ENCODE measurements at regions not wholly inside any gene's neighbourhood (a gene's known extent, or its start where the extent isn't known, plus 50 kb on each side); places are given as distances from the start of the nearest gene placed in this dataset.
"Not testable (repeated sequence)": the region's sequence is repeated elsewhere in the genome, so short reads cannot be mapped to it uniquely, and the experiment has no call there.

- DNase-seq (ENCODE audit: low spot score) = no peak
Observed at GRCh38 chr17:79560527-79560926, 50.3 kb downstream of the RBFOX3 start.

- DNase-seq (ENCODE audit: low spot score) = no peak
Observed at GRCh38 chr17:79559111-79559887, 51.6 kb downstream of the RBFOX3 start.

- DNase-seq (ENCODE audit: low spot score) = no peak
Observed at GRCh38 chr17:79558091-79558900, 52.6 kb downstream of the RBFOX3 start.

GRCh38 chr17:79557276-79558090 lies 53.4 kb downstream of the RBFOX3 start:
- no peak for DNase-seq (ENCODE audit: low spot score)

- DNase-seq (ENCODE audit: low spot score) = no peak
Observed at GRCh38 chr17:79556271-79556670, 54.6 kb downstream of the RBFOX3 start.

- DNase-seq (ENCODE audit: low spot score) = no peak
Observed at GRCh38 chr17:79555543-79555942, 55.3 kb downstream of the RBFOX3 start.

- DNase-seq (ENCODE audit: low spot score) = not testable (repeated sequence)
Observed at GRCh38 chr17:79554346-79554745, 56.5 kb downstream of the RBFOX3 start.

- no peak for DNase-seq (ENCODE audit: low spot score)
Observed at GRCh38 chr17:79552824-79553223, 58.0 kb downstream of the RBFOX3 start.

- DNase-seq (ENCODE audit: low spot score) = no peak
Observed at GRCh38 chr17:79552405-79552804, 58.4 kb downstream of the RBFOX3 start.

GRCh38 chr17:79549141-79549915 lies 61.5 kb downstream of the RBFOX3 start:
- no peak for DNase-seq (ENCODE audit: low spot score)

- DNase-seq (ENCODE audit: low spot score) = no peak
Observed at GRCh38 chr17:79548116-79548515, 62.7 kb downstream of the RBFOX3 start.

- DNase-seq (ENCODE audit: low spot score) = no peak
Observed at GRCh38 chr17:79547586-79547985, 63.3 kb downstream of the RBFOX3 start.

GRCh38 chr17:79547171-79547570 lies 63.7 kb downstream of the RBFOX3 start:
- DNase-seq (ENCODE audit: low spot score) = not testable (repeated sequence)

- DNase-seq (ENCODE audit: low spot score) = no peak
Observed at GRCh38 chr17:79546386-79546785, 64.5 kb downstream of the RBFOX3 start.

- no peak for DNase-seq (ENCODE audit: low spot score)
Observed at GRCh38 chr17:79545251-79546005, 65.4 kb downstream of the RBFOX3 start.

GRCh38 chr17:79544142-79544914 lies 66.5 kb downstream of the RBFOX3 start:
- DNase-seq (ENCODE audit: low spot score) = no peak

- no peak for DNase-seq (ENCODE audit: low spot score)
Observed at GRCh38 chr17:79543531-79543930, 67.3 kb downstream of the RBFOX3 start.

GRCh38 chr17:79542718-79543117 lies 68.1 kb downstream of the RBFOX3 start:
- no peak for DNase-seq (ENCODE audit: low spot score)

- no peak for DNase-seq (ENCODE audit: low spot score)
Observed at GRCh38 chr17:79541056-79541850, 69.6 kb downstream of the RBFOX3 start.
